SK-N-SH (cell line): ENCODE measurements at regions not wholly inside any gene's neighbourhood (a gene's known extent, or its start where the extent isn't known, plus 50 kb on each side); places are given as distances from the start of the nearest gene placed in this dataset.

ENCODE experiments used
- CTCF ChIP-seq: fragments of 200-600 bp; sonication (generic); IDR thresholded peaks from 2 replicates; pipeline ENCODE4 v1.6.1; 2017; ENCODE audit warnings: antibody characterized with exemption, mild to moderate bottlenecking, moderate library complexity
- RCOR1 ChIP-seq: fragments of 150-350 bp; IDR thresholded peaks from 2 replicates; pipeline ENCODE4 v1.6.1; 2017; ENCODE audit warnings: antibody characterized with exemption, low read length

GRCh38 chr5:164057121-164057520, 551.7 kb downstream of the MAT2B start:
- TF ChIP-seq RCOR1 (no peak), CTCF (no peak)
